HUES48 (cell line): ENCODE measurements at regions not wholly inside any gene's neighbourhood (a gene's known extent, or its start where the extent isn't known, plus 50 kb on each side); places are given as distances from the start of the nearest gene placed in this dataset.

Source experiments
- H3K27ac ChIP-seq: one replicate; pipeline ENCODE4 v1.7.0; 2013; ENCODE audit warnings: low read depth, low read length, inconsistent platforms
- H3K27me3 ChIP-seq: 2 replicates; pipeline ENCODE4 v1.6.1; 2013; ENCODE audit warnings: mild to moderate bottlenecking, low read length; ENCODE audit not compliant: control insufficient read depth, insufficient read depth
- H3K36me3 ChIP-seq: 2 replicates; pipeline ENCODE4 v1.6.1; 2013; ENCODE audit warnings: low read length; ENCODE audit not compliant: control insufficient read depth, insufficient read depth
- H3K4me1 ChIP-seq: 2 replicates; pipeline ENCODE4 v1.6.1; 2013; ENCODE audit warnings: mild to moderate bottlenecking, low read length; ENCODE audit not compliant: control insufficient read depth, insufficient read depth
- H3K4me3 ChIP-seq: 2 replicates; pipeline ENCODE4 v1.5.1; 2013; ENCODE audit warnings: mild to moderate bottlenecking, low read depth, low read length
- H3K9ac ChIP-seq: 2 replicates; pipeline ENCODE4 v1.6.1; 2013; ENCODE audit warnings: mild to moderate bottlenecking, low read depth, low read length, moderate library complexity
- H3K9me3 ChIP-seq: 2 replicates; pipeline ENCODE4 v1.6.1; 2013; ENCODE audit warnings: low read length; ENCODE audit not compliant: control insufficient read depth, insufficient read depth

- no peak overlapping the region for H3K9ac ChIP-seq
- no peaks in the 10 kb centered on the region for H3K27me3 ChIP-seq
- H3K27ac ChIP-seq: no peak overlapping the region
- H3K4me1 ChIP-seq: no peaks in the 10 kb centered on the region
- peaks cover 1% of the 10 kb centered on the region; the same call in 1 of the 2 replicates for H3K9me3 ChIP-seq
- no peak overlapping the region for H3K4me3 ChIP-seq
- no peaks in the 10 kb centered on the region for H3K36me3 ChIP-seq
Observed at GRCh38 chr7:98795741-98796493, 73.9 kb downstream of the TMEM130 start.
